Fibroblast of villous mesenchyme (primary cell): ENCODE measurements at regions not wholly inside any gene's neighbourhood (a gene's known extent, or its start where the extent isn't known, plus 50 kb on each side); places are given as distances from the start of the nearest gene placed in this dataset.

Experiments used
- DNase-seq: peaks from one replicate; pipeline ENCODE4 v3.0.0-alpha.2; 2010; ENCODE audit warnings: low read depth
- H3K4me3 ChIP-seq: 2 replicates; pipeline ENCODE4 v1.5.1; 2011; ENCODE audit warnings: low read depth, mild to moderate bottlenecking, low read length
- TF ChIP-seq, protein P1 (sequence below): IDR thresholded peaks from 2 replicates; pipeline ENCODE4 v1.5.1; 2012; ENCODE audit warnings: low read depth, mild to moderate bottlenecking, low read length; ENCODE audit not compliant: insufficient read depth

DNA sequence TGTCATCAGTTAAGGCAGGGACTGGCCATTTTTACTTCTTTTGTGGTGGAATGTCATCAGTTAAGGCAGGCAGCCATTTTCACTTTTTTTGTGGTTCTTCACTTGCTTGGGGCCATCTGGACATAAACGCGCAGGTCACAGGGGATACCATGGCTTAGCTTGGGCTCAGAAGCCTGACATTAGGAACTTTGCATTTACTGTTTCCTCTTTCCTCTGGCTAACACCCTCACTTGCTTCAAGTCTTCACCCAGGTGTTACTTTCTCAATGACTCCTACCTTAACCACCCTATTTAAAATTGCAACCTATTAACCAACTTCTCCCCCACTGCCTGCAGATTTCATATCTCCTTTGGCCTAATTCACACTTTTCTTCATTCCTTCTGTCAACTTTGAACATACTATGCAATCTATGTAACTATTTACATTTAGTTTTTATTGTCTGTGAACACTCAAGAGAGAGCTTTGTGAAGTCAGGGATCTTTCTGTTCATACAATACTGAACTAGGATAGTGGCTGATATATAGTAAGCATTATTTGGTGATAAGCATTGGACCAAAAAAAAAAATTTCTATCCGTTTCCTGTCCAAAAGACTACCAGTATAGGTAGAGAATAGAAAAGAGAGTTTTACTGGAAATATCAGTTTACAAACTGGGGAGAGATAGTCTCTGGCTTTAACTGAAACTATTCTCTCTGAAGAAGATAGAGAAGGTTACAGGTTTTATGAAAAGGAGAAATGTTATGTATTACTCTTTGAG lies 600.1 kb upstream of the ZNF804A start:
- TF ChIP-seq, protein P1, sequence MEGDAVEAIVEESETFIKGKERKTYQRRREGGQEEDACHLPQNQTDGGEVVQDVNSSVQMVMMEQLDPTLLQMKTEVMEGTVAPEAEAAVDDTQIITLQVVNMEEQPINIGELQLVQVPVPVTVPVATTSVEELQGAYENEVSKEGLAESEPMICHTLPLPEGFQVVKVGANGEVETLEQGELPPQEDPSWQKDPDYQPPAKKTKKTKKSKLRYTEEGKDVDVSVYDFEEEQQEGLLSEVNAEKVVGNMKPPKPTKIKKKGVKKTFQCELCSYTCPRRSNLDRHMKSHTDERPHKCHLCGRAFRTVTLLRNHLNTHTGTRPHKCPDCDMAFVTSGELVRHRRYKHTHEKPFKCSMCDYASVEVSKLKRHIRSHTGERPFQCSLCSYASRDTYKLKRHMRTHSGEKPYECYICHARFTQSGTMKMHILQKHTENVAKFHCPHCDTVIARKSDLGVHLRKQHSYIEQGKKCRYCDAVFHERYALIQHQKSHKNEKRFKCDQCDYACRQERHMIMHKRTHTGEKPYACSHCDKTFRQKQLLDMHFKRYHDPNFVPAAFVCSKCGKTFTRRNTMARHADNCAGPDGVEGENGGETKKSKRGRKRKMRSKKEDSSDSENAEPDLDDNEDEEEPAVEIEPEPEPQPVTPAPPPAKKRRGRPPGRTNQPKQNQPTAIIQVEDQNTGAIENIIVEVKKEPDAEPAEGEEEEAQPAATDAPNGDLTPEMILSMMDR, result no peak
- no peak overlapping the region for H3K4me3 ChIP-seq
- no peak for DNase-seq

DNA sequence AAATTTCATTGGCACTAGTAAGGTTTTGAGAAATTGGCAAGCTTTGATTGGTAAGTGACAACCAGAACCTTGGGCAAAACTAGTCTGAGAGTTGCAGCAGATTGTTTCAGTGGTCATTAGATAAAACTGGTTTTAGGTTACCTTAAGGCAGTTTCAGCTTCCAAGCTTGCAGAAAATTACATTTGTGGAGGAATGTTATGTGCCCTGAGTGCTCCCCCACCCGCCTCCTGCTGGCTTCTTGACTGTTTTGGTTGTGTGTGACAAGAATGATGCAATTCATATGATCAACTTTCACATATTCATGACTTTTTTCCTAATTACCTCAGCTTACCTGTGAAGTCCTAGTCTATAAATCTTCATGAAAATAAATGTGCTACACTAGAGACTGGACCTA lies 599.5 kb upstream of the ZNF804A start:
- no peak overlapping the region for H3K4me3 ChIP-seq
- TF ChIP-seq, protein P1, result no peak
- DNase-seq, result no peak

DNA sequence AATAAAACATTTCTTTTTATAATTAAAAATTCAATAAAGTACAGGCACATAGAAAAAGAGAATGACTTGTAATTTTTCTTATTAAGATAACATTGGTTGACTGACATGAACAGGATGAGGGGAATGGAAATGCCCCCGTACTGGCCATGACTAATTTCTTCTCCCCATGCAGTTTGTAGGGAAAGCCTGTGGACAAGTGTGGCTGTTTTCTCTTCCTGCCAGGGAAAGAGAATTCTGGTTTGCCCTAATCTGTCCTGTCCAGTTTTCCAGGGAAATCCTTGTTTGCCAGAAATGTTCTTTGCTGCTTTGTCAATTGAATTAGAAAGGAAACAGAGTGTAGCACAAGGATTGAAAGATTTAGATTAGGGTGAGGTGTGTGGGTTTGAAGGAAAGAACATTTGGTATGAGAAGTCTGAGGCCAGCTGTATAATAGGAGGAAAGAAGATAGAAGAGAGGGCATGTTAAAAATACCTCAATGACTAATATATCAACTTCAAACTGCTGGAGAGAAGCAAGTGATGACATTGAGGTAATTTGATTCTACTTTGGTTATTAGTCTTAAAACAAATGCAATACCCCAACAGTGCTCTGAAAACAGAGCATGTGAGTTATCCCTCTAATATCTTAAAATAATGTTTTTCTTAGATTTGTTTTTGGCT lies 593.9 kb upstream of the ZNF804A start:
- no peak overlapping the region for H3K4me3 ChIP-seq
- TF ChIP-seq, protein P1, result no peak

DNA sequence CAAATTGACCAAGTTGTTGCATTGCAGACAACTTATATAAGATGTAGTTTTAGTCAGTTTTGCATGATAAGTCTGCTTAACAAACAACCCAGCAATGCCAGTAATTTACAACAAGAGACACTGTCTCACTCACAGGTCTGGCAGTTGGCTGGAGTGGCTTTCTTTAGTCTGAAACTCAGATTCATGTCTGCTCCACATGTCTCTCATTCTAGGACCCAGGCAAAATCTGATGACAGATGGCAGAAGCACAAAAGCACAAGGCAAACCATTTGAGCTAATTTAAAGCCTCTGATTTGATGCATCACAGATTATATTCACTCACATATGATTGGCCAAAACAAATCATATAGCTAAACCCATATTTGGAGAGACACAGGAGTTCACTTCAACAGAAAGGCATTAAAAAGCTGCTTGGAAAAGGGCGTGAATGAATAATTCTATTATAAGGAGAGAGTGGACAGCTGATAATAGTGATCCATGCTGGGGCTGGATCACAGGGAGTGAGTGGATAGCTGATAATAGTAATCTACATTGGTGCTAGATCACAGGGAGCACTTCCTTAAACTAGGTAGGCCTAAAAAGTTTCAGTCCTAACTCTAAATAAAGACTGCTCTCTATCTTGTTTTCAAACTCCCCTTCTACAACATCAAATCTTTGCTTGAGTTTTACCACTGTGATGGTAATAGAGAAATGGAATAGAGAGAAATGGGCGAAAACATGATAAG lies 593.2 kb upstream of the ZNF804A start:
- DNase-seq, result no peak
- TF ChIP-seq, protein P1, result no peak
- no peak overlapping the region for H3K4me3 ChIP-seq

More for the DNA sequence above, 593.9 kb upstream of the ZNF804A start:
- no peak for DNase-seq

DNA sequence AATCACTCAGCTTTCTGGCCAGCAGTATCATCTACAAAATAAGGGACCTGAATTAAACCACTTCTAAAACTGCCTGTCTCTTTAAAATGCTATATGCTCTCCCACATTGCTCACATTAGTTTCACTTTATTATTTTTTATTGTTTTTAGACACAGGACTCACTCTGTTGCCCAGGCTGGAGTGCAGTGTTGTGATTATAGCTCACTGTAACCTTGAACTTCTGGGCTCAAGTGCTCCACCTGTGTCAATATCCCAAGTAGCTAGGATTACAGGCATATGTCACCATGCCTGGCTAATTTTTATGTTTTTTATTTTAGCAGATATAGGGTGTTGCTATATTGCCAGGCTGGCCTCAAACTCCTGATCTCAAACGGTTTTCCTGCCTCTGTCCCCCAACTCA lies 591.3 kb upstream of the ZNF804A start:
- no peak for DNase-seq
- H3K4me3 ChIP-seq, result no peak overlapping the region
- TF ChIP-seq, protein P1, result no peak

DNA sequence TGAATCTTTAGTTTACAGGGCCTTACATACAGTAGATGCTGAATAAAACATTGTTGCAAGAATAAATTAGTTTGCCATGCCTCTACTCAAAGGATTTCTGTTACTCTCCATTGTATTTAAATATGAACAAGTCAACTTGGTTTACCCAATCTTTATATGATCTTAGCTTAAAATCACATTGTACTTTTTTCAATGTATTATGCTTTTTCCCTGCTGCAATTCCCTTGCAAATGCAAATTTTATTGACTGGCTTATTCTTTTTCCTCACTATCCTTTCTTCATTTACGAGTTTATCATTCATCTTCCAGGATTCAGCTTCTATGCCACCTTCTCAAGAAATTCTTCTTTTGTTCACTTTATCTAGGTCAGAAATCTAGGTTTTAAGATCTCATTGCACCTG lies 571.4 kb upstream of the ZNF804A start:
- no peak overlapping the region for H3K4me3 ChIP-seq
- TF ChIP-seq, protein P1, result no peak
- DNase-seq, result no peak
